ENCODE measurements at regions not wholly inside any gene's neighbourhood (a gene's known extent, or its start where the extent isn't known, plus 50 kb on each side); places are given as distances from the start of the nearest gene placed in this dataset.
"Not testable (repeated sequence)": the region's sequence is repeated elsewhere in the genome, so short reads cannot be mapped to it uniquely, and the experiment has no call there.

- peaks cover 17% of the 10 kb centered on the region for H3K27me3 Mint-ChIP-seq
- no peak overlapping the region for H3K27ac Mint-ChIP-seq
- CTCF ChIA-PET: interaction anchor here (0.7 to 4.7 kb wide), 21 partner anchors 10 to 291 kb away, joined by 3 to 33 read pairs (median 4); no protein-coding TSS in a partner anchor
- DNase-seq: peak; percentile 90
- no peak overlapping the region for H3K4me3 Mint-ChIP-seq
- H3K9me3 Mint-ChIP-seq: no peaks in the 10 kb centered on the region
- no peaks in the 10 kb centered on the region for H3K36me3 Mint-ChIP-seq
- peaks cover 4% of the 10 kb centered on the region for H3K4me1 Mint-ChIP-seq
Measured at GRCh38 chr5:99060306-99061261, 131.8 kb upstream of the CHD1 start.

GRCh38 chr5:99059685-99060084 lies 130.9 kb upstream of the CHD1 start:
- DNase-seq: no peak
- Mint-ChIP-seq H3K27ac (no peak overlapping the region), H3K9me3 (no peaks in the 10 kb centered on the region), H3K4me3 (no peak overlapping the region), H3K27me3 (peaks cover 16% of the 10 kb centered on the region), H3K4me1 (peaks cover 7% of the 10 kb centered on the region), H3K36me3 (no peaks in the 10 kb centered on the region)
- CTCF ChIA-PET: interaction anchor here (1.0 to 4.7 kb wide), 14 partner anchors 10 to 290 kb away, joined by 3 to 33 read pairs (median 5); no protein-coding TSS in a partner anchor

GRCh38 chr5:99058466-99058865 lies 129.7 kb upstream of the CHD1 start:
- no peaks in the 10 kb centered on the region for H3K9me3 Mint-ChIP-seq
- H3K27me3 Mint-ChIP-seq: peaks cover 6% of the 10 kb centered on the region
- CTCF ChIA-PET: interaction anchor here (0.6 to 4.7 kb wide), 11 partner anchors 9 to 287 kb away, joined by 3 to 33 read pairs (median 4); no protein-coding TSS in a partner anchor
- no peak overlapping the region for H3K4me3 Mint-ChIP-seq
- peaks cover 7% of the 10 kb centered on the region for H3K4me1 Mint-ChIP-seq
- no peak overlapping the region for H3K27ac Mint-ChIP-seq
- no peak for DNase-seq
- no peaks in the 10 kb centered on the region for H3K36me3 Mint-ChIP-seq

GRCh38 chr5:99054972-99055371 lies 126.2 kb upstream of the CHD1 start:
- no peaks in the 10 kb centered on the region for H3K36me3 Mint-ChIP-seq
- no peak overlapping the region for H3K4me3 Mint-ChIP-seq
- no peaks in the 10 kb centered on the region for H3K9me3 Mint-ChIP-seq
- no peak for DNase-seq
- CTCF ChIA-PET: no interaction called here
- H3K4me1 Mint-ChIP-seq: peaks cover 5% of the 10 kb centered on the region
- no peak overlapping the region for H3K27ac Mint-ChIP-seq
- no peaks in the 10 kb centered on the region for H3K27me3 Mint-ChIP-seq

- DNase-seq: no peak
- H3K27me3 Mint-ChIP-seq: peaks cover 4% of the 10 kb centered on the region
- peaks cover 23% of the 10 kb centered on the region for H3K9me3 Mint-ChIP-seq
- H3K4me3 Mint-ChIP-seq: no peak overlapping the region
- CTCF ChIA-PET: no interaction called here
- H3K36me3 Mint-ChIP-seq: peaks cover 23% of the 10 kb centered on the region
- no peak overlapping the region for H3K27ac Mint-ChIP-seq
- H3K4me1 Mint-ChIP-seq: no peaks in the 10 kb centered on the region
Measured at GRCh38 chr5:99045871-99046270, 117.1 kb upstream of the CHD1 start.

- CTCF ChIA-PET, DNase-seq, H3K27me3 Mint-ChIP-seq, H3K4me3 Mint-ChIP-seq: not testable (repeated sequence)
- Mint-ChIP-seq H3K36me3 (peaks cover 49% of the 10 kb centered on the region), H3K4me1 (peaks cover 12% of the 10 kb centered on the region), H3K9me3 (peaks cover 48% of the 10 kb centered on the region), H3K27ac (peak overlapping the region; percentile 28)
Measured at GRCh38 chr5:99043257-99043656, 114.5 kb upstream of the CHD1 start.

- H3K4me1 Mint-ChIP-seq: peaks cover 60% of the 10 kb centered on the region
- H3K4me3 Mint-ChIP-seq: no peak overlapping the region
- H3K36me3 Mint-ChIP-seq: peaks cover 67% of the 10 kb centered on the region
- CTCF ChIA-PET: interaction anchor here (0.7 to 1.8 kb wide), 3 partner anchors 10 to 23 kb away, joined by 3 to 8 read pairs (median 3); no protein-coding TSS in a partner anchor
- DNase-seq: peak; percentile 88
- peak overlapping the region; percentile 89 for H3K27ac Mint-ChIP-seq
- peaks cover 56% of the 10 kb centered on the region for H3K9me3 Mint-ChIP-seq
- peaks cover 5% of the 10 kb centered on the region for H3K27me3 Mint-ChIP-seq
Measured at GRCh38 chr5:99037668-99038067, 108.9 kb upstream of the CHD1 start.

- H3K4me3 Mint-ChIP-seq: no peak overlapping the region
- CTCF ChIA-PET: interaction anchor here (1.1 kb wide), 1 partner anchor 25 kb away, joined by 3 read pairs; no protein-coding TSS in a partner anchor
- H3K4me1 Mint-ChIP-seq: peaks cover 74% of the 10 kb centered on the region
- peaks cover 5% of the 10 kb centered on the region for H3K27me3 Mint-ChIP-seq
- peaks cover 39% of the 10 kb centered on the region for H3K9me3 Mint-ChIP-seq
- DNase-seq: no peak
- H3K36me3 Mint-ChIP-seq: peaks cover 50% of the 10 kb centered on the region
- no peak overlapping the region for H3K27ac Mint-ChIP-seq
Measured at GRCh38 chr5:99035942-99036341, 107.1 kb upstream of the CHD1 start.

GRCh38 chr5:99034336-99034735 lies 105.5 kb upstream of the CHD1 start:
- Mint-ChIP-seq H3K4me3 (peak overlapping the region; percentile 13), H3K27me3 (peaks cover 5% of the 10 kb centered on the region), H3K36me3 (peaks cover 35% of the 10 kb centered on the region), H3K9me3 (peaks cover 25% of the 10 kb centered on the region), H3K27ac (peak overlapping the region; percentile 93), H3K4me1 (peaks cover 81% of the 10 kb centered on the region)
- CTCF ChIA-PET: no interaction called here
- no peak for DNase-seq

- peak overlapping the region; percentile 93 for H3K27ac Mint-ChIP-seq
- peak overlapping the region; percentile 70 for H3K4me3 Mint-ChIP-seq
- peaks cover 5% of the 10 kb centered on the region for H3K27me3 Mint-ChIP-seq
- peaks cover 78% of the 10 kb centered on the region for H3K4me1 Mint-ChIP-seq
- H3K36me3 Mint-ChIP-seq: peaks cover 24% of the 10 kb centered on the region
- H3K9me3 Mint-ChIP-seq: peaks cover 14% of the 10 kb centered on the region
- CTCF ChIA-PET: interaction anchor here (0.6 to 2.9 kb wide), 14 partner anchors 26 to 755 kb away, joined by 3 to 22 read pairs (median 6); no protein-coding TSS in a partner anchor
- no peak for DNase-seq
Measured at GRCh38 chr5:99033014-99033900, 104.5 kb upstream of the CHD1 start.

GRCh38 chr5:99032234-99033013 lies 103.6 kb upstream of the CHD1 start:
- peak overlapping the region; percentile 93 for H3K27ac Mint-ChIP-seq
- peak overlapping the region; percentile 70 for H3K4me3 Mint-ChIP-seq
- peaks cover 14% of the 10 kb centered on the region for H3K9me3 Mint-ChIP-seq
- peaks cover under 1% of the 10 kb centered on the region for H3K27me3 Mint-ChIP-seq
- H3K4me1 Mint-ChIP-seq: peaks cover 78% of the 10 kb centered on the region
- CTCF ChIA-PET: interaction anchor here (0.6 to 2.9 kb wide), 15 partner anchors 26 to 754 kb away, joined by 3 to 22 read pairs (median 5); no protein-coding TSS in a partner anchor
- H3K36me3 Mint-ChIP-seq: peaks cover 18% of the 10 kb centered on the region
- DNase-seq: peak; percentile 47

GRCh38 chr5:99030906-99031440 lies 102.2 kb upstream of the CHD1 start:
- Mint-ChIP-seq H3K27ac (no peak overlapping the region), H3K27me3 (no peaks in the 10 kb centered on the region), H3K9me3 (peaks cover 8% of the 10 kb centered on the region), H3K4me1 (peaks cover 77% of the 10 kb centered on the region), H3K4me3 (no peak overlapping the region), H3K36me3 (peaks cover 6% of the 10 kb centered on the region)
- CTCF ChIA-PET: interaction anchor here (2.3 to 2.9 kb wide), 4 partner anchors 30 to 127 kb away, joined by 10 to 22 read pairs (median 14); no protein-coding TSS in a partner anchor
- no peak for DNase-seq

GRCh38 chr5:99029172-99029571 lies 100.4 kb upstream of the CHD1 start:
- Mint-ChIP-seq H3K4me1 (peaks cover 74% of the 10 kb centered on the region), H3K36me3 (peaks cover under 1% of the 10 kb centered on the region), H3K27ac (no peak overlapping the region), H3K27me3 (no peaks in the 10 kb centered on the region), H3K4me3 (no peak overlapping the region), H3K9me3 (peaks cover 3% of the 10 kb centered on the region)
- DNase-seq: no peak
- CTCF ChIA-PET: interaction anchor here (1.0 to 1.2 kb wide), 3 partner anchors 99 to 122 kb away, joined by 3 to 5 read pairs (median 3); no protein-coding TSS in a partner anchor
